ENCODE measurements at regions not wholly inside any gene's neighbourhood (a gene's known extent, or its start where the extent isn't known, plus 50 kb on each side); places are given as distances from the start of the nearest gene placed in this dataset.

GRCh38 chr9:107721705-107722245 is 232.2 kb upstream of the KLF4 start:
- Histone ChIP-seq H3K27me3 (no peaks in the 10 kb centered on the region), H3K27ac (no peak overlapping the region), H3K36me3 (no peaks in the 10 kb centered on the region), H3K9me3 (no peaks in the 10 kb centered on the region), H3K4me1 (no peaks in the 10 kb centered on the region), H3K4me3 (no peak overlapping the region)
- no peak for TF ChIP-seq CTCF (IDR thresholded peaks at IDR 0.05)
- TF ChIP-seq POLR2AphosphoS5 (IDR thresholded peaks at IDR 0.05), result no peak
- no peak for TF ChIP-seq POLR2A (IDR thresholded peaks at IDR 0.05)
- no peak for TF ChIP-seq EP300 (IDR thresholded peaks at IDR 0.05)
- 66 to 81% (median 71%) methylated on average over 5 of the region's 5 CpGs for WGBS, 5 donors
- DNase-seq, result no peak
- intact Hi-C loops (cut with DNase I; ENCODE audit: low total_unique reads), result no loop called here

- WGBS, 5 donors, result 61 to 73% (median 68%) methylated on average over 2 of the region's 2 CpGs
- no peaks in the 10 kb centered on the region for H3K27me3 ChIP-seq
- no peak overlapping the region for H3K27ac ChIP-seq
- no peaks in the 10 kb centered on the region for H3K36me3 ChIP-seq
- H3K4me3 ChIP-seq, result no peak overlapping the region
- H3K9me3 ChIP-seq, result no peaks in the 10 kb centered on the region
- peak in 1 of 2 donors; percentile 37 for DNase-seq
- TF ChIP-seq POLR2AphosphoS5 (IDR thresholded peaks at IDR 0.05) (no peak), POLR2A (IDR thresholded peaks at IDR 0.05) (no peak), EP300 (IDR thresholded peaks at IDR 0.05) (no peak), CTCF (IDR thresholded peaks at IDR 0.05) (no peak)
- intact Hi-C loops (cut with DNase I; ENCODE audit: low total_unique reads), result no loop called here
- no peaks in the 10 kb centered on the region for H3K4me1 ChIP-seq
These were observed 230.9 kb upstream of the KLF4 start for GRCh38 chr9:107720501-107720900.

- WGBS, 5 donors, result 78 to 85% (median 81%) methylated on average over 9 of the region's 9 CpGs
- DNase-seq, result no peak
These were observed 228.2 kb upstream of the KLF4 start for GRCh38 chr9:107717529-107718314.

GRCh38 chr9:107715740-107716139 is 226.2 kb upstream of the KLF4 start:
- TF ChIP-seq EP300 (IDR thresholded peaks at IDR 0.05) (no peak), POLR2A (IDR thresholded peaks at IDR 0.05) (no peak), CTCF (IDR thresholded peaks at IDR 0.05) (no peak), POLR2AphosphoS5 (IDR thresholded peaks at IDR 0.05) (no peak)
- intact Hi-C loops (cut with DNase I; ENCODE audit: low total_unique reads), result no loop called here
- Histone ChIP-seq H3K27me3 (no peaks in the 10 kb centered on the region), H3K36me3 (no peaks in the 10 kb centered on the region), H3K9me3 (no peaks in the 10 kb centered on the region), H3K4me1 (peaks cover 0 to 7% (median 0%) of the 10 kb centered on the region in 4 donors), H3K4me3 (no peak overlapping the region), H3K27ac (no peak overlapping the region)
- no peak for DNase-seq
- 73 to 79% (median 76%) methylated on average over 4 of the region's 4 CpGs for whole genome bisulfite sequencing, 5 donors

More at GRCh38 chr9:107717529-107718314, 228.2 kb upstream of the KLF4 start:
- Histone ChIP-seq H3K4me1 (no peaks in the 10 kb centered on the region), H3K9me3 (no peaks in the 10 kb centered on the region), H3K4me3 (no peak overlapping the region), H3K36me3 (no peaks in the 10 kb centered on the region), H3K27ac (no peak overlapping the region), H3K27me3 (no peaks in the 10 kb centered on the region)
- TF ChIP-seq CTCF (IDR thresholded peaks at IDR 0.05) (no peak), POLR2AphosphoS5 (IDR thresholded peaks at IDR 0.05) (no peak)
- intact Hi-C loops (cut with DNase I; ENCODE audit: low total_unique reads), result no loop called here
